ENCODE measurements at regions not wholly inside any gene's neighbourhood (a gene's known extent, or its start where the extent isn't known, plus 50 kb on each side); places are given as distances from the start of the nearest gene placed in this dataset.

- no peaks in the 10 kb centered on the region for H3K9me3 Mint-ChIP-seq (ENCODE audit: insufficient read depth)
- ChIA-PET CTCF (no interaction called here), POLR2A (no interaction called here)
- H3K4me3 Mint-ChIP-seq: no peak overlapping the region
- Histone ChIP-seq H3K4me3 (ENCODE audit: control extremely low read depth in 1 of 5, extremely low read depth in 1 of 5, insufficient read depth in 1 of 5, low read depth in 2 of 5, low read length in 4 of 5) (no peak overlapping the region), H3K9ac (ENCODE audit: low read length) (no peak overlapping the region), H3K36me3 (replicated peaks in 1 of 2; ENCODE audit: control extremely low read depth in 1 of 2, control insufficient read depth in 1 of 2, extremely low read depth in 1 of 2, insufficient read depth in 2 of 2, low read length in 1 of 2) (no peaks in the 10 kb centered on the region), H3K4me1 (ENCODE audit: control insufficient read depth in 2 of 2, insufficient read depth in 2 of 2, low read length in 2 of 2) (no peaks in the 10 kb centered on the region), H3K79me2 (ENCODE audit: control insufficient read depth, insufficient read depth, low read length) (no peaks in the 10 kb centered on the region), H3K27me3 (replicated peaks in 1 of 4; ENCODE audit: control extremely low read depth in 1 of 4, control insufficient read depth in 3 of 4, insufficient read depth in 4 of 4, low read length in 3 of 4) (no peaks in the 10 kb centered on the region), H3K27ac (ENCODE audit: low read length in 2 of 2) (no peak overlapping the region), H2AFZ (ENCODE audit: insufficient read depth, low read depth, low read length, poor library complexity, severe bottlenecking) (no peak overlapping the region), H4K20me1 (ENCODE audit: control insufficient read depth, insufficient read depth, low read length, poor library complexity, severe bottlenecking) (no peaks in the 10 kb centered on the region), H3K9me3 (ENCODE audit: control extremely low read depth in 1 of 3, control insufficient read depth in 2 of 3, insufficient read depth in 1 of 3, low read length in 2 of 3) (peaks cover 0 to 6% (median 0%) of the 10 kb centered on the region in 3 donors), H3K4me2 (replicated peaks; ENCODE audit: low read depth, low read length, poor library complexity, severe bottlenecking) (no peak overlapping the region)
- DNase-seq: no peak
- 95% methylated on average over 4 of the region's 8 CpGs for WGBS (ENCODE audit: insufficient coverage)
- peaks cover 6% of the 10 kb centered on the region for H3K4me1 Mint-ChIP-seq
- no peak for ATAC-seq (ENCODE audit: low read depth)
- H3K27ac Mint-ChIP-seq: no peak overlapping the region
- TF ChIP-seq EZH2 (IDR thresholded peaks at IDR 0.05; ENCODE audit: borderline replicate concordance, insufficient read depth, low read depth, low read length, poor library complexity, severe bottlenecking): no peak
- no peak for TF ChIP-seq CTCF (IDR thresholded peaks at IDR 0.05)
- H3K27me3 Mint-ChIP-seq: peaks cover 57% of the 10 kb centered on the region
- intact Hi-C loops (cut with micrococcal nuclease): no loop called here
These were observed 338.0 kb upstream of the KAZN start for GRCh38 chr1:14260480-14260879.

DNA sequence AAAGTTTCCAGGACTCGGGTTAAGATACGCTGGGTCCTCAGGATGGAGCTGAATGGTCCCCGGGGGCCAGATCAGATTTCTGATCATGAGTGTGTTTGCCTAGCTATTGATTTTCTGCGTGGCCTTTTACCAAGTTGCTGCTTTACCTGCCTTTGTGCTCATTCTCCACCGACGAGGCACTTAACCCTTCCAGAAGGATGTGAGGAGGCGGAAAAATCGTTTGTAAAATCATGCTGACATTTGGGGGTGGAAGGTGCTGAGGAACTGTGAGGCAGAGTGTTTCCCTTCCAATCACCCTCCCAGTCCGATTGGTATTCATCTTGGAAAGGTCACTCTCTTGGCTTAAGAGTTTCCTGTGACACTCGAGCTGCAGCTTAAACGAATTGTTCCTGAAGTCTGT, 337.1 kb upstream of the KAZN start:
- WGBS (ENCODE audit: insufficient coverage): 69% methylated on average over 10 of the region's 11 CpGs
- no peak for TF ChIP-seq EZH2 (IDR thresholded peaks at IDR 0.05; ENCODE audit: borderline replicate concordance, insufficient read depth, low read depth, low read length, poor library complexity, severe bottlenecking)
- TF ChIP-seq CTCF (IDR thresholded peaks at IDR 0.05): no peak

More for the DNA sequence above, 337.1 kb upstream of the KAZN start:
- no peaks in the 10 kb centered on the region for H3K9me3 Mint-ChIP-seq (ENCODE audit: insufficient read depth)
- H3K27me3 ChIP-seq (replicated peaks in 1 of 4; ENCODE audit: control extremely low read depth in 1 of 4, control insufficient read depth in 3 of 4, insufficient read depth in 4 of 4, low read length in 3 of 4): no peaks in the 10 kb centered on the region
- no peak overlapping the region for H3K9ac ChIP-seq (ENCODE audit: low read length)
- H3K4me1 Mint-ChIP-seq: no peaks in the 10 kb centered on the region
- H3K4me1 ChIP-seq (ENCODE audit: control insufficient read depth in 2 of 2, insufficient read depth in 2 of 2, low read length in 2 of 2): no peaks in the 10 kb centered on the region
- no peak overlapping the region for H3K4me2 ChIP-seq (replicated peaks; ENCODE audit: low read depth, low read length, poor library complexity, severe bottlenecking)
- no peak overlapping the region for H2AFZ ChIP-seq (ENCODE audit: insufficient read depth, low read depth, low read length, poor library complexity, severe bottlenecking)
- H3K36me3 ChIP-seq (replicated peaks in 1 of 2; ENCODE audit: control extremely low read depth in 1 of 2, control insufficient read depth in 1 of 2, extremely low read depth in 1 of 2, insufficient read depth in 2 of 2, low read length in 1 of 2): no peaks in the 10 kb centered on the region
- DNase-seq: no peak
- H3K79me2 ChIP-seq (ENCODE audit: control insufficient read depth, insufficient read depth, low read length): no peaks in the 10 kb centered on the region
- peaks cover 52% of the 10 kb centered on the region for H3K27me3 Mint-ChIP-seq
- no peak overlapping the region for H3K4me3 ChIP-seq (ENCODE audit: control extremely low read depth in 1 of 5, extremely low read depth in 1 of 5, insufficient read depth in 1 of 5, low read depth in 2 of 5, low read length in 4 of 5)
- peaks cover 0 to 6% (median 0%) of the 10 kb centered on the region in 3 donors for H3K9me3 ChIP-seq (ENCODE audit: control extremely low read depth in 1 of 3, control insufficient read depth in 2 of 3, insufficient read depth in 1 of 3, low read length in 2 of 3)
- H4K20me1 ChIP-seq (ENCODE audit: control insufficient read depth, insufficient read depth, low read length, poor library complexity, severe bottlenecking): no peaks in the 10 kb centered on the region
- POLR2A ChIA-PET: no interaction called here
- no peak for ATAC-seq (ENCODE audit: low read depth)
- no peak overlapping the region for H3K27ac ChIP-seq (ENCODE audit: low read length in 2 of 2)
- H3K27ac Mint-ChIP-seq: no peak overlapping the region
- CTCF ChIA-PET: no interaction called here
- no peak overlapping the region for H3K4me3 Mint-ChIP-seq
- intact Hi-C loops (cut with micrococcal nuclease): no loop called here

Data from B cell (primary cell).